ENCODE measurements at regions not wholly inside any gene's neighbourhood (a gene's known extent, or its start where the extent isn't known, plus 50 kb on each side); places are given as distances from the start of the nearest gene placed in this dataset.

DNA sequence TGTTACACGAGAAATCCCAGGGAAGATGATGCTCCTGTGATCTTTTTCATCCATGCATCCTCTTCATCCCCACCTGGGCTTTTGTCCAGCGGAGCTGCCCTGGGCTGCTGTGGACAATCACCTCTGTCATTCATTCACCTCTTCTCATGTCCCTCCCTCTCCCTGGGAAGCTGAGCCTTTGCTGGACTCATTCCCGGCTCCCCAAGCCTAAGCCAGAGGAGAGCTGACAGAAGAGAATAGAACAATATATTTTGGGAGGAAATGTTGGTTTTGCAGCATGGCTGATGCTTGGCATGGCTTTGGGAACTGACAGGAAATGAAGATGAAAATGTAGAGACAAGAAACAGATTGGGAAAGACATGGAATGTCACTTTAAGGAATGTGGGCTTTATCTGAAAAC lies 177.4 kb downstream of the DICER1 start:
- TF ChIP-seq, protein P1, sequence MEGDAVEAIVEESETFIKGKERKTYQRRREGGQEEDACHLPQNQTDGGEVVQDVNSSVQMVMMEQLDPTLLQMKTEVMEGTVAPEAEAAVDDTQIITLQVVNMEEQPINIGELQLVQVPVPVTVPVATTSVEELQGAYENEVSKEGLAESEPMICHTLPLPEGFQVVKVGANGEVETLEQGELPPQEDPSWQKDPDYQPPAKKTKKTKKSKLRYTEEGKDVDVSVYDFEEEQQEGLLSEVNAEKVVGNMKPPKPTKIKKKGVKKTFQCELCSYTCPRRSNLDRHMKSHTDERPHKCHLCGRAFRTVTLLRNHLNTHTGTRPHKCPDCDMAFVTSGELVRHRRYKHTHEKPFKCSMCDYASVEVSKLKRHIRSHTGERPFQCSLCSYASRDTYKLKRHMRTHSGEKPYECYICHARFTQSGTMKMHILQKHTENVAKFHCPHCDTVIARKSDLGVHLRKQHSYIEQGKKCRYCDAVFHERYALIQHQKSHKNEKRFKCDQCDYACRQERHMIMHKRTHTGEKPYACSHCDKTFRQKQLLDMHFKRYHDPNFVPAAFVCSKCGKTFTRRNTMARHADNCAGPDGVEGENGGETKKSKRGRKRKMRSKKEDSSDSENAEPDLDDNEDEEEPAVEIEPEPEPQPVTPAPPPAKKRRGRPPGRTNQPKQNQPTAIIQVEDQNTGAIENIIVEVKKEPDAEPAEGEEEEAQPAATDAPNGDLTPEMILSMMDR (IDR thresholded peaks at IDR 0.05) = no peak
- no peak for TF ChIP-seq POLR2A (IDR thresholded peaks at IDR 0.05)

Data from Peyer's patch (tissue), 4 donors.